Lung (tissue), 11 donors: ENCODE measurements at regions not wholly inside any gene's neighbourhood (a gene's known extent, or its start where the extent isn't known, plus 50 kb on each side); places are given as distances from the start of the nearest gene placed in this dataset.
A peak's percentile ranks its signal among the peaks of the same experiment; 100 is the strongest.

Source experiments
- ATAC-seq: fragments of 200-7000 bp; cut with Tn5 transposase; one replicate; pipeline ENCODE4 v1.9.1; 2020; ENCODE audit warnings: moderate number of reproducible peaks; ENCODE audit not compliant: insufficient read depth, low FRiP score
- DNase-seq, 3 donors: peaks; one replicate each; pipeline ENCODE4 v3.0.0-alpha.2; 2013 to 2017
- H3K27ac ChIP-seq, 2 donors: one replicate each; pipeline ENCODE4 v1.5.1; 2013; ENCODE audit warnings: mild to moderate bottlenecking in 2 of 2, moderate library complexity in 2 of 2, control low read depth in 1 of 2, inconsistent platforms in 1 of 2, low read depth in 1 of 2, low read length in 1 of 2
- H3K27me3 ChIP-seq, 3 donors: one replicate each; pipeline ENCODE4 v1.5.1; 2013; ENCODE audit warnings: low read length in 2 of 3; ENCODE audit not compliant: control insufficient read depth in 3 of 3, insufficient read depth in 3 of 3
- H3K36me3 ChIP-seq, 4 donors: one replicate each; pipeline ENCODE4 v1.5.1; 2013; ENCODE audit warnings: low read length in 4 of 4, mild to moderate bottlenecking in 1 of 4, moderate library complexity in 1 of 4; ENCODE audit not compliant: control insufficient read depth in 4 of 4, insufficient read depth in 4 of 4
- H3K4me1 ChIP-seq, 5 donors: one replicate each; pipeline ENCODE4 v1.5.1; 2013; ENCODE audit warnings: low read length in 5 of 5, mild to moderate bottlenecking in 2 of 5, moderate library complexity in 1 of 5; ENCODE audit not compliant: control insufficient read depth in 5 of 5, insufficient read depth in 5 of 5
- H3K4me3 ChIP-seq: one replicate; pipeline ENCODE4 v1.5.1; 2013; ENCODE audit warnings: mild to moderate bottlenecking, control low read depth, moderate library complexity
- H3K9ac ChIP-seq, 2 donors: one replicate each; pipeline ENCODE4 v1.5.1; 2013; ENCODE audit warnings: low read length in 2 of 2, control low read depth in 1 of 2; ENCODE audit not compliant: insufficient read depth in 1 of 2
- H3K9me3 ChIP-seq, 4 donors: one replicate each; pipeline ENCODE4 v1.5.1; 2013; ENCODE audit warnings: low read length in 3 of 4, mild to moderate bottlenecking in 1 of 4, moderate library complexity in 1 of 4; ENCODE audit not compliant: control insufficient read depth in 4 of 4, insufficient read depth in 3 of 4
- CTCF ChIP-seq: IDR thresholded peaks from 2 replicates; pipeline ENCODE4 v1.5.1; 2012; ENCODE audit warnings: mild to moderate bottlenecking; ENCODE audit errors: control extremely low read depth, extremely low read depth
- WGBS, 2 donors: extraction: QIAGEN DNeasy Blood & Tissue Kit; methylation state at CpG; one replicate each; pipeline ENCODE4 v1.1.7; 2013; 5-methylcytosine and 5-hydroxymethylcytosine counted together
- donor health status: control.
- donor health status: control.
- donor health status: Bipolar disorder and iron deficiency.
- donor health status: healthy.
- donor health status: DM: yes; HTN: yes; CAD: no.

GRCh38 chr14:61104358-61104757 is 123.3 kb downstream of the SLC38A6 start:
- no peaks in the 10 kb centered on the region for H3K36me3 ChIP-seq
- no peaks in the 10 kb centered on the region for H3K9me3 ChIP-seq
- H3K4me3 ChIP-seq = no peak overlapping the region
- H3K27me3 ChIP-seq = no peaks in the 10 kb centered on the region
- DNase-seq (no peak), ATAC-seq (no peak)
- peaks cover 8 to 87% (median 25%) of the 10 kb centered on the region in 5 donors for H3K4me1 ChIP-seq
- peak overlapping the region in 1 of 2 donors; percentile 89 for H3K27ac ChIP-seq
- 78 to 83% methylated on average over 3 of the region's 3 CpGs for WGBS, 2 donors
- H3K9ac ChIP-seq = no peak overlapping the region
- TF ChIP-seq CTCF = no peak

GRCh38 chr14:61103541-61104339 is 122.7 kb downstream of the SLC38A6 start:
- no peak overlapping the region for H3K9ac ChIP-seq
- H3K4me1 ChIP-seq = peaks cover 8 to 85% (median 25%) of the 10 kb centered on the region in 5 donors
- peak; percentile 88 for ATAC-seq

GRCh38 chr14:61102549-61103466 is 121.8 kb downstream of the SLC38A6 start:
- peaks cover 0 to under 1% (median 0%) of the 10 kb centered on the region in 4 donors for H3K9me3 ChIP-seq
- 83 to 86% methylated on average over 10 of the region's 10 CpGs for WGBS, 2 donors
- DNase-seq (no peak), ATAC-seq (no peak)
- peaks cover 8 to 77% (median 25%) of the 10 kb centered on the region in 5 donors for H3K4me1 ChIP-seq
- no peaks in the 10 kb centered on the region for H3K27me3 ChIP-seq
- H3K27ac ChIP-seq = peak overlapping the region; percentile 28 to 89
- H3K4me3 ChIP-seq = no peak overlapping the region
- TF ChIP-seq CTCF = no peak
- H3K36me3 ChIP-seq = no peaks in the 10 kb centered on the region
- H3K9ac ChIP-seq = peak overlapping the region in 1 of 2 donors; percentile 50

More at GRCh38 chr14:61103541-61104339, 122.7 kb downstream of the SLC38A6 start:
- Histone ChIP-seq H3K4me3 (no peak overlapping the region), H3K36me3 (no peaks in the 10 kb centered on the region), H3K27ac (peak overlapping the region; percentile 28 to 89), H3K9me3 (no peaks in the 10 kb centered on the region), H3K27me3 (no peaks in the 10 kb centered on the region)
- no peak for TF ChIP-seq CTCF
- WGBS, 2 donors = 53 to 57% methylated on average over 11 of the region's 11 CpGs
- DNase-seq = peak; percentile 56 to 72 (median 63)
